ENCODE measurements at regions not wholly inside any gene's neighbourhood (a gene's known extent, or its start where the extent isn't known, plus 50 kb on each side); places are given as distances from the start of the nearest gene placed in this dataset.

- TF ChIP-seq EZH2 (IDR thresholded peaks at IDR 0.05; ENCODE audit: borderline replicate concordance, insufficient read depth, low read depth, low read length, poor library complexity, severe bottlenecking) (no peak), CTCF (IDR thresholded peaks at IDR 0.05) (no peak)
These were observed 61.6 kb downstream of the CCDC71L start for GRCh38 chr7:106599343-106599698.
